ENCODE measurements at regions not wholly inside any gene's neighbourhood (a gene's known extent, or its start where the extent isn't known, plus 50 kb on each side); places are given as distances from the start of the nearest gene placed in this dataset.

DNA sequence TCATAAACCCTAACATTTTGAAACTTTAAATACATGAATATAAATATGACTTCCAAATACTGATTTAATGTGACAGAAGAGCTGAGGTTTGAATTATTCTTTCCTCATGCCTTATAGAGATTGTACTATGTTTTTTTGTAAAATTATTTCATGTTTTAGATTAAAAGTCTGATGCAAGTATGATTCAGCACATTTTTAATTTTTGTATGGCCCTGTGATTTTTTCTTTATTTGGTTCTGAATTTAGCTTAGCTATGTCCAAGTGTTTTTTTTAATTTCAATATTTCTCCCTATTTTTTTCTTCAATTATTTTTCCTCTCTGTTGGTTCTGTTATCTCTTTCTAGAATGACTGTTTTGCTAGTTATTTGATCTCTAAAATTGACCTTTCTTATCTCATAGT lies 552.1 kb downstream of the XIRP2 start:
- TF ChIP-seq EP300 (IDR thresholded peaks at IDR 0.05) = no peak
- TF ChIP-seq, protein P1, sequence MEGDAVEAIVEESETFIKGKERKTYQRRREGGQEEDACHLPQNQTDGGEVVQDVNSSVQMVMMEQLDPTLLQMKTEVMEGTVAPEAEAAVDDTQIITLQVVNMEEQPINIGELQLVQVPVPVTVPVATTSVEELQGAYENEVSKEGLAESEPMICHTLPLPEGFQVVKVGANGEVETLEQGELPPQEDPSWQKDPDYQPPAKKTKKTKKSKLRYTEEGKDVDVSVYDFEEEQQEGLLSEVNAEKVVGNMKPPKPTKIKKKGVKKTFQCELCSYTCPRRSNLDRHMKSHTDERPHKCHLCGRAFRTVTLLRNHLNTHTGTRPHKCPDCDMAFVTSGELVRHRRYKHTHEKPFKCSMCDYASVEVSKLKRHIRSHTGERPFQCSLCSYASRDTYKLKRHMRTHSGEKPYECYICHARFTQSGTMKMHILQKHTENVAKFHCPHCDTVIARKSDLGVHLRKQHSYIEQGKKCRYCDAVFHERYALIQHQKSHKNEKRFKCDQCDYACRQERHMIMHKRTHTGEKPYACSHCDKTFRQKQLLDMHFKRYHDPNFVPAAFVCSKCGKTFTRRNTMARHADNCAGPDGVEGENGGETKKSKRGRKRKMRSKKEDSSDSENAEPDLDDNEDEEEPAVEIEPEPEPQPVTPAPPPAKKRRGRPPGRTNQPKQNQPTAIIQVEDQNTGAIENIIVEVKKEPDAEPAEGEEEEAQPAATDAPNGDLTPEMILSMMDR (IDR thresholded peaks at IDR 0.05) = no peak
